ENCODE measurements at regions not wholly inside any gene's neighbourhood (a gene's known extent, or its start where the extent isn't known, plus 50 kb on each side); places are given as distances from the start of the nearest gene placed in this dataset.

DNA sequence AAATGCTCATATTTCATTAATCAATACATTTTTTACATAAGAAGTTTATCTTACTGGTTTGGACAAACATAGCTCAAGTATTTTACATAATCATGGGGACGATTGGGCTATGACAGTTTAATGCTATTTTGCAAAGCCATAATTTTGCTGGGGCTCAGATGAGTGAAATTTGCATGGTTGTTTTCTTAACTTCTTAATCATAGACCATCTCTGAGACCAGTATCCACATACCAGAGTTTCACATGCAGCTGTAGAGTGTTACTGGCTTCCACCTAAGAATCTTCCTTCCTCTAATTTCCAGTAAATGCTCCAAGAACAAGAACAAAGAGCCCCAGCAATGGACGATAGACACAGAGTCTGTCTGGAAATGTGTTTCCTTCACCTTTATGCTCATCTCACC, 303.0 kb upstream of the TMEM132C start:
- TF ChIP-seq CTCF (IDR thresholded peaks at IDR 0.05; ENCODE audit: poor library complexity, severe bottlenecking) (no peak), EP300 (conservative IDR thresholded peaks at IDR 0.05; ENCODE audit: poor library complexity, severe bottlenecking) (no peak), POLR2AphosphoS5 (IDR thresholded peaks at IDR 0.05) (no peak)
- TF ChIP-seq, protein P1, sequence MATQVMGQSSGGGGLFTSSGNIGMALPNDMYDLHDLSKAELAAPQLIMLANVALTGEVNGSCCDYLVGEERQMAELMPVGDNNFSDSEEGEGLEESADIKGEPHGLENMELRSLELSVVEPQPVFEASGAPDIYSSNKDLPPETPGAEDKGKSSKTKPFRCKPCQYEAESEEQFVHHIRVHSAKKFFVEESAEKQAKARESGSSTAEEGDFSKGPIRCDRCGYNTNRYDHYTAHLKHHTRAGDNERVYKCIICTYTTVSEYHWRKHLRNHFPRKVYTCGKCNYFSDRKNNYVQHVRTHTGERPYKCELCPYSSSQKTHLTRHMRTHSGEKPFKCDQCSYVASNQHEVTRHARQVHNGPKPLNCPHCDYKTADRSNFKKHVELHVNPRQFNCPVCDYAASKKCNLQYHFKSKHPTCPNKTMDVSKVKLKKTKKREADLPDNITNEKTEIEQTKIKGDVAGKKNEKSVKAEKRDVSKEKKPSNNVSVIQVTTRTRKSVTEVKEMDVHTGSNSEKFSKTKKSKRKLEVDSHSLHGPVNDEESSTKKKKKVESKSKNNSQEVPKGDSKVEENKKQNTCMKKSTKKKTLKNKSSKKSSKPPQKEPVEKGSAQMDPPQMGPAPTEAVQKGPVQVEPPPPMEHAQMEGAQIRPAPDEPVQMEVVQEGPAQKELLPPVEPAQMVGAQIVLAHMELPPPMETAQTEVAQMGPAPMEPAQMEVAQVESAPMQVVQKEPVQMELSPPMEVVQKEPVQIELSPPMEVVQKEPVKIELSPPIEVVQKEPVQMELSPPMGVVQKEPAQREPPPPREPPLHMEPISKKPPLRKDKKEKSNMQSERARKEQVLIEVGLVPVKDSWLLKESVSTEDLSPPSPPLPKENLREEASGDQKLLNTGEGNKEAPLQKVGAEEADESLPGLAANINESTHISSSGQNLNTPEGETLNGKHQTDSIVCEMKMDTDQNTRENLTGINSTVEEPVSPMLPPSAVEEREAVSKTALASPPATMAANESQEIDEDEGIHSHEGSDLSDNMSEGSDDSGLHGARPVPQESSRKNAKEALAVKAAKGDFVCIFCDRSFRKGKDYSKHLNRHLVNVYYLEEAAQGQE (IDR thresholded peaks at IDR 0.05; ENCODE audit: borderline replicate concordance) = no peak
